ENCODE measurements at regions not wholly inside any gene's neighbourhood (a gene's known extent, or its start where the extent isn't known, plus 50 kb on each side); places are given as distances from the start of the nearest gene placed in this dataset.

GRCh38 chr11:104830508-104830907 is 67.8 kb downstream of the CASP12 start:
- DNase-seq = no peak

GRCh38 chr11:104830080-104830479 is 68.2 kb downstream of the CASP12 start:
- no peak for DNase-seq

GRCh38 chr11:104826772-104827171 is 71.5 kb downstream of the CASP12 start:
- no peak for DNase-seq

GRCh38 chr11:104823657-104824056 is 74.6 kb downstream of the CASP12 start:
- DNase-seq = no peak

GRCh38 chr11:104820431-104820830 is 77.8 kb downstream of the CASP12 start:
- DNase-seq = no peak

GRCh38 chr11:104819603-104820002 is 78.7 kb downstream of the CASP12 start:
- DNase-seq = no peak

GRCh38 chr11:104819107-104819506 is 79.2 kb downstream of the CASP12 start:
- DNase-seq = no peak

- DNase-seq = no peak
Observed at GRCh38 chr11:104817973-104818372, 80.3 kb downstream of the CASP12 start.

- DNase-seq = no peak
Observed at GRCh38 chr11:104813532-104813931, 84.7 kb downstream of the CASP12 start.

GRCh38 chr11:104812103-104812788 is 86.0 kb downstream of the CASP12 start:
- no peak for DNase-seq

GRCh38 chr11:104803776-104804175 is 94.5 kb downstream of the CASP12 start:
- DNase-seq = no peak

- DNase-seq = no peak
Observed at GRCh38 chr11:104799251-104799650, 99.0 kb downstream of the CASP12 start.

GRCh38 chr11:104798789-104799188 is 99.5 kb downstream of the CASP12 start:
- DNase-seq = no peak

GRCh38 chr11:104796301-104796700 is 102.0 kb downstream of the CASP12 start:
- DNase-seq = no peak

- DNase-seq = no peak
Observed at GRCh38 chr11:104795501-104796213, 102.6 kb downstream of the CASP12 start.

- no peak for DNase-seq
Observed at GRCh38 chr11:104792861-104793260, 105.4 kb downstream of the CASP12 start.

GRCh38 chr11:104791896-104792295 is 106.4 kb downstream of the CASP12 start:
- no peak for DNase-seq

GRCh38 chr11:104784684-104785460 is 113.4 kb downstream of the CASP12 start:
- no peak for DNase-seq

- DNase-seq = no peak
Observed at GRCh38 chr11:104783241-104783640, 115.0 kb downstream of the CASP12 start.

GRCh38 chr11:104782377-104782754 is 115.9 kb downstream of the CASP12 start:
- DNase-seq = no peak

GRCh38 chr11:104781719-104782376 is 116.4 kb downstream of the CASP12 start:
- DNase-seq = no peak

GRCh38 chr11:104781037-104781436 is 117.2 kb downstream of the CASP12 start:
- DNase-seq = no peak
